Astrocyte (in vitro differentiated cells and primary cell): ENCODE measurements at regions not wholly inside any gene's neighbourhood (a gene's known extent, or its start where the extent isn't known, plus 50 kb on each side); places are given as distances from the start of the nearest gene placed in this dataset.

Experiments
- CTCF ChIP-seq: IDR thresholded peaks from 2 replicates; pipeline ENCODE4 v1.5.1; 2011; ENCODE audit warnings: low read depth, mild to moderate bottlenecking, inconsistent platforms, low read length, moderate library complexity; ENCODE audit not compliant: insufficient read depth
- EZH2 ChIP-seq: IDR thresholded peaks from 2 replicates; pipeline ENCODE4 v1.6.1; 2012; ENCODE audit warnings: mild to moderate bottlenecking, low read length, inconsistent platforms; ENCODE audit not compliant: insufficient read depth

DNA sequence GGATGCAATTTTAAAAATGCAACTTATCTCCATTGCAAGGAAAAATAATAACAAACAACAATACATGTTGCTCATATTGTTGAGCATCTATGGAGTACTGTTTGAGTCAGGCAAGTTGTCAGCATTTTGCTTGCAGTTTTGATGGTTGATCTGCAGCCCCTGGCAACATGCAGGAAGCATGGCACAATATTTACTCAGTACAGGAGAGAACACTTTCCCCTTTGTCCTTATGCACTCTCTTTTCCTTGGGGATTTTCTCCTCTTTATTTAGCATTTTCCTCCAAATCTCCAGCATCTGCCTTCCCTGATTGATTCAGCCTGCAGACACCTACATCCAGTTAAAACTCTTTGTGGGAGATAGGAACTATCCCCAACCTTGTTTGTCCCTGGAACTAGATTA is 620.5 kb upstream of the LRRN3 start:
- no peak for TF ChIP-seq CTCF
- no peak for TF ChIP-seq EZH2
